ENCODE measurements at regions not wholly inside any gene's neighbourhood (a gene's known extent, or its start where the extent isn't known, plus 50 kb on each side); places are given as distances from the start of the nearest gene placed in this dataset.

DNA sequence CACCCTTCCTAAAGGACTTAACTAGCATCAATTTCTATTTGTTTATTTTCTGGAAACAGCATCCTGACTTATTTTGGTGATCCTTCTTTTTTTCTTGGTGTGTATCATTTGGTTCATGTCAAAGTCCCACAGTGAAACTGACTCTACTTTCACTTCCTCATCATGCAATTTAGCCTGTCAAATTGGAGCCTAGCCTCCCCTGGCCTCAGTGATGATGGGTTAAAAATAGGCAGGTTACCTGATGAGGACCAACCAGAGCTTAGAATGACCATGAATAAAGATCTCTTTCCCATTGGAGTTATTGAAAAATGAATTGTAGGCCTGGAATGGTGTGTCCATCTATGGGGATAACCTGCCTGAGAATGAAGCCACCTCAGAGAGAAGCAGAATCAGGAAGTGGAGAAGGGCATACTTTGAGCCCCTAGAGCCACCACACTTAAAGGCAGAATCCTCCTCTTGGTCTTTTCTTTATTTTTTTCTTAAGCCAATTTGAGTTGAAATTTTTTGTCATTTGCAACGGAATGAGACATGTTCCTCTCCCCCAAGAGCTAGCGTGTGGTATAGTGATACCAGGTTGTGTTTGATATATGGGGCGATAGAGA is 105.6 kb downstream of the BTBD3 start:
- no peak for DNase-seq

DNA sequence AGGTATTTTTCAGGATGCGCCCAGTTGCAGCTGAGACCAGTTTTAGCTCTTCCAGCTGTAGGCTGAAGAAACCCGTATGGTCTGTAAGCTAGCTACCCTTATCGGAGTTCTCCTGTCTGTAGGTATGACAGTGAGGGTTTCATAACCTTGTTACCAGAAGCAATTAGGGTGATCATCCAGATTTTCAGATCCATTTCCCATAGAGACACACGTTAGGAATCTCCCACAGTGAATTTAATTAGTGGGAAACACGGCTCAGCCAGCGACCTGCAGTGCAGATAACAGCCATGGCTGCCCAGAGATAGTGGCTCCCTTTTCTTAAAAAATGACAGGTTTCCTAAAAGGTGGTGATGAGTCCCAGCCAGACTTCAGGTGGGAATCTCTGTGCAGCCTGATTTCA is 111.1 kb downstream of the BTBD3 start:
- no peak for DNase-seq

- no peak for DNase-seq
Measured at GRCh38 chr20:12030470-12030869, 112.8 kb downstream of the BTBD3 start.

GRCh38 chr20:12036142-12036541 is 118.4 kb downstream of the BTBD3 start:
- DNase-seq = no peak

- no peak for DNase-seq
Measured at GRCh38 chr20:12037521-12037920, 119.8 kb downstream of the BTBD3 start.

GRCh38 chr20:12040261-12040660 is 122.6 kb downstream of the BTBD3 start:
- DNase-seq = no peak

- DNase-seq = no peak
Measured at GRCh38 chr20:12044969-12045368, 127.3 kb downstream of the BTBD3 start.

GRCh38 chr20:12047838-12048432 is 130.2 kb downstream of the BTBD3 start:
- DNase-seq = no peak

GRCh38 chr20:12049125-12049524 is 131.4 kb downstream of the BTBD3 start:
- DNase-seq = no peak

GRCh38 chr20:12051206-12052163 is 133.8 kb downstream of the BTBD3 start:
- DNase-seq = no peak

GRCh38 chr20:12053353-12053752 is 135.7 kb downstream of the BTBD3 start:
- DNase-seq = no peak

DNA sequence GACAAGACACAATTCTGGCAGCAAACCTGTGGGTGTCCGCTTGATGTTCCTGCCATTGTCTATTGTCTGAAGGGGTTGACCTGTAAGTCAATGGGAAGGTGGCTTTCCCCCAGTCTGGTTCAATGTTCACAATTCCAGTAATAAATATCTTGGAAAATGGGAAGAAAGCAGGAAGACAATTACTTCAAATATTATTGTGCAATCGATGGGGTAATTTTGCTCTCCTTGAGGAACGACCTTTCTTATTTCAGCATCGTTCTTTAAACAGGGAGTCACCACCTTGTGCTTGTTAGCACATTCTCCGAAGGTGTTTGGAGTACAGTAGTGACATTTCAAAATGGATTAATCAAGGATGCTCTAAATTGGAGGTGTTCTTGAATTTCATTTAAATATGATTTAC is 136.9 kb downstream of the BTBD3 start:
- DNase-seq = no peak

DNA sequence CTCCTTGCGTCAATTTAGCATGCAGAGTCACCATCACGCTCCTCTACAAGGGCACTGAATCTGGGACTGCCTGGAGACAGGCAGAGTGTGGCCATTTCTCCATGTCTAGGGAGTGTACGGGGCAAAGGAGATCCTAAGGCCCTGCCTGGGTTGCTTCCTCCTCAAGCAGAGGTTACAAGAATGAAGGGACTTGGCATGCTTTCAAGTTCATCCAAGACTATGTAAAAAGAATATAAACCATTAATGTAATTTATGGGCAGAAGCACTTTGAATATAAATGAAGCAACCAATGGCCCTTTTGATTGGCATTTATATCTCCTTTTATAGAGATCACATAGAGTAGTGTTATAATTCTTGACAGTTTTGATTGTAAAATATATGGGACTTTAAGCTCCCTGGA is 137.5 kb downstream of the BTBD3 start:
- no peak for DNase-seq

DNA sequence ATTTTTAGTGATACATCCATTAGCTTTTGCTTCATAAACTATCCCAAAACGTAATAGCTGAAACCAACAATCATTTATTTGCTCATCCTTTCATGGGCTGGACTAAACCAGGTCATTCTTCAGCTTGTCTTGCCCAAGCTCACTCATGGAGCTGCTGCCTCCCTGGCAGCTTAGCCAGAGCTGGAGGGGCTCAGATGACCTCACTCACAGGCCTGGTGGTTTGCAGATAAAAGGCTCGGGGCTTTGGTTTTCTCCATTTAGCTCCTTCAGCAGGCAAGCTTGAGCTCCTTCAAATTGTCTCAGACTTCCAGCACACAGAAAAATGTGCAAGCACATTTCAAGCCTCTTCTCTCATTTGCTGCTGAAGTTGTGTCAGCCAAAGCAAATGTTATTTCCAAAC is 139.1 kb downstream of the BTBD3 start:
- DNase-seq = no peak

GRCh38 chr20:12057778-12058177 is 140.1 kb downstream of the BTBD3 start:
- no peak for DNase-seq

DNA sequence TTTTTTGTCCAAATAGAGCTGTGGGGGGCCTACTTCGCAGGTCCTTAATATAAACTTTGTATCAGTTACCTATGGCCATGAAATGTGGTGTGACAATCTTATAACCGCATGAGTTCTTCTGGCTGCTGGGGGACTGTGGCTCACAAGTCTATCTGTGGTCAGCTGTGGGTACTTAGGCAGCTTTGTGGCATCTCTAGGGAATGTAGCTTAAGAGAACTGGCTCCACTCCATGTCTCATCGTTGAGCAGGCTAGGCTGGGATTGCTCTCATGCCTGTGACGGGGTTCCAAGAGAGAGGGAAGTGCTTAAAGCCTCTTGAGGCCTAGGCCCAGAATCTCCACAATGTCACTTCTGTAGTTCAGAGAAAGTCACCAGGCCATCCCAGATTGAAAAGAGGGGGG is 140.5 kb downstream of the BTBD3 start:
- DNase-seq = no peak

- DNase-seq = no peak
Measured at GRCh38 chr20:12061466-12061865, 143.8 kb downstream of the BTBD3 start.

- DNase-seq = no peak
Measured at GRCh38 chr20:12063106-12063684, 145.5 kb downstream of the BTBD3 start.

DNA sequence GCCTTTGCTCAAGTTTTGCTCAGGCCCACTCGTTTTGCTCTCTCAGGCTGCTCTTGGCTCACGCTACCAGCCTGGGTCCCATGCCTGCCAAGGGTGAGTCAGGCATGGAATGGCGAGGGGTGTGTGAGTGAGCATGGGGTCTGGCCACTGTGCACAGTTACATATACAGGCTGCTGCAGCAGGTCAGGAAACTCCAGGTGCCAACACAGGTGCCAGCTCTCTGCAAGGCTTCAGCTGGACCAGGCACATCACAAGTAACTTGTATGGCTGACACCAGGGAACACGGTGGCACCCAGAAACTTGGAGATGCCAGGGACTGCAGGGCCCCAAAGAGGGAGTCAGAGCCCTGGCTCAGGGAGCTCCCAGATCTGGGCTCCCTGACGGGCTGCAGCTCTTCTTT is 146.8 kb downstream of the BTBD3 start:
- no peak for DNase-seq

GRCh38 chr20:12067686-12068085 is 150.0 kb downstream of the BTBD3 start:
- DNase-seq = no peak

DNA sequence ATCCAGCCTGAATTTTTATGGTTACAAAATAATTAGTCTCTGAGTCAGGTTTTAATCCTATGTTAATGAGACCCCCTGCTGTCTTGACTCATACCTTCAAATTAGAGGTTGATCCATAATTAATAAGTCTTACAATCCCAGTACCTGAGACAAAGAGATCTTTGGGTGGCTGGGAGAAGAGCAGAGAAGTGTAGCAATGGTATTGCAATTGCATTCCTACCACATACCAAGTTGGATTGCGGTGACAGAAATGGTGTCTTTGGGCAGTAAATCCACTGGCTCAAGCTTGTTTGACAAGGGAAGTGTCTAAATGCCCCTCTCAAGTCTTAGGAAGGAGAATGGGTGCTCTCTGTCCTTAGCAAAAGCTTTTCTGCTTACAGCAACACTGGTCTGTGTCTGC is 150.4 kb downstream of the BTBD3 start:
- DNase-seq = no peak

DNA sequence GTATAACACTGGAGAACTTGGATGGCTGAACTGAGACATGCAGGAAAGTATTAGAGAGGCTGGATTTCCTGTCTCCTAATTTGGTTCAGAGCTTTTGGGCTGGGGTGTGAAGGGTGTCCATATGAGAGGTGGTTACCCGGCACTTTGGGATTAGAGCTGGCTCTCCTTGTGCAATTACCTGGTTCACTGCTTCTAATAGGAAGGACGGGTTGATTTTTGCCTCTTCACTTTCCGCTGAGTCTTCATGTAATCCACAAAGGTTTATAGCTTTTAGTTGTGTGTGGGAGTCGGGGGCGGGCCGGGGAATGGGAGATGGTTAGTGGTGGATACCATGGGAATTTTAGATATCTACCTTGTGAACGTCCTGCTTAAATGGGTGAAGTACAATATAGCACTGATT is 151.5 kb downstream of the BTBD3 start:
- no peak for DNase-seq

DNA sequence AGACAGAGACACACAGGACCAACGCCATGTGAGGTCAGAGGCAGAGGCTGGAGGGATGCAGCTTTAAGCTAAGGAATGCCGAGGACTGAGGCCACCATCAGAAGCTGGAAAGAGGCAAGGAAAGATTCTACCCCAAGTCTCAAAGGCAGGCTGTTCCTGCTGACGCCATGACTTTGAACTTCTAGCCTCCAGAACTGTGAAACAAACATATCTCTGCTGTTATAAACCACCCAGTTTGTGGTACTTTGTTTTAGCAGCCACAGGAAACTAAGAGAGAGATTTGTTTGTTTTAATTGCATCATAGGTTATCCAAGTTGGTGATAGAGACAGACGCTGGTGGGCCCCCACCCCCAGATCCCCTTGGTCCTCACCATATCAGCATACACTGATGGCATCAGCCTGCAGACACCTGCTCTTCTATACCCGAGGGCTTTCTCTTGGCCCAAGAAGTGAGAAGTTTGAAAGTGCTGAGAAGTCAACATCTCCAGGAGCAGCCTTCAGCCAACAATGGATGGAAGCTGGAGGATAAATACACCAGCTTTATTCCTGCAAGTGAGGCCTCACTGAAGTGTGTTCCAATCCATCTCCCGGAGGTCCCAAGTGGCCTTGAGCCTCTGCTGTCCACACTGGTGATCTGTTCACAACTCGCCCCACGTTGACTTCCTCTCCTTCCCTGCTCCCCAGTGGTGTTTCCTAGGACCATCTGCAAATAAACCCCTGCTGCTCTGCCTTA is 154.7 kb downstream of the BTBD3 start:
- no peak for DNase-seq

All from stimulated activated CD4-positive, alpha-beta T cell treated with anti-CD3 and anti-CD28 coated beads, Interleukin-4, amount 100 ng/mL, for 1 hour (primary cell).